Fibroblast of lung (primary cell): ENCODE measurements at regions not wholly inside any gene's neighbourhood (a gene's known extent, or its start where the extent isn't known, plus 50 kb on each side); places are given as distances from the start of the nearest gene placed in this dataset.

Source experiments
- DNase-seq, 2 donors: peaks; one replicate each; pipeline versions ENCODE4 v3.0.0 to v3.0.0-alpha.2; 2010; ENCODE audit warnings: low read depth in 2 of 2
- H2AFZ ChIP-seq: 2 replicates; pipeline ENCODE4 v1.5.1; 2012; ENCODE audit warnings: low read length, control low read depth, inconsistent platforms
- H3K27ac ChIP-seq: 2 replicates; pipeline ENCODE4 v1.5.1; 2011; ENCODE audit warnings: low read length, control low read depth; ENCODE audit not compliant: insufficient read depth
- H3K27me3 ChIP-seq: 2 replicates; pipeline ENCODE4 v1.5.1; 2011; ENCODE audit warnings: mild to moderate bottlenecking, low read length; ENCODE audit not compliant: control insufficient read depth, insufficient read depth
- H3K36me3 ChIP-seq: 2 replicates; pipeline ENCODE4 v1.5.1; 2011; ENCODE audit warnings: low read length; ENCODE audit not compliant: control insufficient read depth, insufficient read depth
- H3K4me1 ChIP-seq: 2 replicates; pipeline ENCODE4 v1.5.1; 2011; ENCODE audit warnings: low read length; ENCODE audit not compliant: control insufficient read depth, insufficient read depth; ENCODE audit errors: extremely low read depth
- H3K4me2 ChIP-seq: 2 replicates; pipeline ENCODE4 v1.5.1; 2011; ENCODE audit warnings: low read length, control low read depth; ENCODE audit not compliant: insufficient read depth; ENCODE audit errors: extremely low read depth
- H3K4me3 ChIP-seq, 4 experiments: fragments of 200-600 bp in 1 of 4; sonication (generic) in 1 of 4; replicated peaks in 1 of 4; 2 replicates each; pipeline ENCODE4 v1.5.1; 2011 to 2016; ENCODE audit warnings: low read length in 4 of 4, low read depth in 3 of 4, mild to moderate bottlenecking in 3 of 4, control low read depth in 2 of 4, inconsistent platforms in 1 of 4, mixed read lengths in 1 of 4; ENCODE audit not compliant: insufficient read depth in 1 of 4; ENCODE audit errors: control extremely low read depth in 1 of 4
- H3K79me2 ChIP-seq: 2 replicates; pipeline ENCODE4 v1.5.1; 2012; ENCODE audit warnings: mild to moderate bottlenecking, low read length, inconsistent platforms; ENCODE audit not compliant: control insufficient read depth, insufficient read depth
- H3K9ac ChIP-seq: 2 replicates; pipeline ENCODE4 v1.5.1; 2011; ENCODE audit warnings: mild to moderate bottlenecking, low read length, control low read depth; ENCODE audit not compliant: insufficient read depth
- H3K9me3 ChIP-seq: 2 replicates; pipeline ENCODE4 v1.5.1; 2012; ENCODE audit warnings: low read depth, low read length; ENCODE audit not compliant: control insufficient read depth, insufficient read depth
- H4K20me1 ChIP-seq: 2 replicates; pipeline ENCODE4 v1.5.1; 2011; ENCODE audit warnings: low read length; ENCODE audit not compliant: control insufficient read depth, insufficient read depth; ENCODE audit errors: extremely low read depth
- EZH2 ChIP-seq: IDR thresholded peaks from 2 replicates; pipeline ENCODE4 v1.5.1; 2012; ENCODE audit warnings: low read length, control low read depth, mild to moderate bottlenecking; ENCODE audit errors: missing control alignments
- TF ChIP-seq, protein P1 (sequence below), 2 donors: IDR thresholded peaks in 1 of 2; conservative IDR thresholded peaks in 1 of 2; 1 replicate in 1 of 2; 2 replicates in 1 of 2; pipeline ENCODE4 v1.5.1; 2011 to 2012; ENCODE audit warnings: low read length in 2 of 2, control low read depth in 1 of 2, inconsistent platforms in 1 of 2, low read depth in 1 of 2, mild to moderate bottlenecking in 1 of 2

DNA sequence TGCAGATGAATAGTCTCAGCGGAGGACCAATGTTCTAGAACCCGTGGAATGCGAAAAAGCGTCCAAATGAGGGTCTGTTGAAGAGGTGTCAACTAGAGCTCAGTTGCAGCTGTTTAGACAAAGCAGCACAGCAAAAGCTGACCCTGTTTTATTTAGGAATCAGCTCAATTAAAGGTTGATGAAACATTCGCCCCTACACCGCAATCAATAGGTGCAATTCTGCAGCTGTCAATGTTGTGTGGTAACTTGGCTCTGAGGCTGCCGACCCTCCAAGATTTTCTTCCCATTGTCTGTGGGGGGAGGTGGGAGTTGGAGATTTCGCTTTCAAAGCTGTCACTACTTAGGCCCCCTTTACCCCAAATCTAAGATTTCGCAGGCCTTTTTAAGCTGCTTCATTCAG lies 330.0 kb downstream of the ETAA1 start:
- DNase-seq: no peak
- H3K4me2 ChIP-seq: no peak overlapping the region
- no peaks in the 10 kb centered on the region for H3K27me3 ChIP-seq
- no peak overlapping the region for H3K4me3 ChIP-seq
- H3K27ac ChIP-seq: no peak overlapping the region
- H3K36me3 ChIP-seq: no peaks in the 10 kb centered on the region
- no peaks in the 10 kb centered on the region for H4K20me1 ChIP-seq
- no peak overlapping the region for H2AFZ ChIP-seq
- no peaks in the 10 kb centered on the region for H3K79me2 ChIP-seq
- H3K4me1 ChIP-seq: no peaks in the 10 kb centered on the region
- H3K9me3 ChIP-seq: no peaks in the 10 kb centered on the region
- H3K9ac ChIP-seq: no peak overlapping the region
- TF ChIP-seq EZH2: no peak
- TF ChIP-seq, protein P1, sequence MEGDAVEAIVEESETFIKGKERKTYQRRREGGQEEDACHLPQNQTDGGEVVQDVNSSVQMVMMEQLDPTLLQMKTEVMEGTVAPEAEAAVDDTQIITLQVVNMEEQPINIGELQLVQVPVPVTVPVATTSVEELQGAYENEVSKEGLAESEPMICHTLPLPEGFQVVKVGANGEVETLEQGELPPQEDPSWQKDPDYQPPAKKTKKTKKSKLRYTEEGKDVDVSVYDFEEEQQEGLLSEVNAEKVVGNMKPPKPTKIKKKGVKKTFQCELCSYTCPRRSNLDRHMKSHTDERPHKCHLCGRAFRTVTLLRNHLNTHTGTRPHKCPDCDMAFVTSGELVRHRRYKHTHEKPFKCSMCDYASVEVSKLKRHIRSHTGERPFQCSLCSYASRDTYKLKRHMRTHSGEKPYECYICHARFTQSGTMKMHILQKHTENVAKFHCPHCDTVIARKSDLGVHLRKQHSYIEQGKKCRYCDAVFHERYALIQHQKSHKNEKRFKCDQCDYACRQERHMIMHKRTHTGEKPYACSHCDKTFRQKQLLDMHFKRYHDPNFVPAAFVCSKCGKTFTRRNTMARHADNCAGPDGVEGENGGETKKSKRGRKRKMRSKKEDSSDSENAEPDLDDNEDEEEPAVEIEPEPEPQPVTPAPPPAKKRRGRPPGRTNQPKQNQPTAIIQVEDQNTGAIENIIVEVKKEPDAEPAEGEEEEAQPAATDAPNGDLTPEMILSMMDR (conservative IDR thresholded peaks at IDR 0.05 in 1 of 2, IDR thresholded peaks at IDR 0.05 in 1 of 2; ENCODE audit: low read depth in 1 of 2, low read length in 2 of 2): no peak

DNA sequence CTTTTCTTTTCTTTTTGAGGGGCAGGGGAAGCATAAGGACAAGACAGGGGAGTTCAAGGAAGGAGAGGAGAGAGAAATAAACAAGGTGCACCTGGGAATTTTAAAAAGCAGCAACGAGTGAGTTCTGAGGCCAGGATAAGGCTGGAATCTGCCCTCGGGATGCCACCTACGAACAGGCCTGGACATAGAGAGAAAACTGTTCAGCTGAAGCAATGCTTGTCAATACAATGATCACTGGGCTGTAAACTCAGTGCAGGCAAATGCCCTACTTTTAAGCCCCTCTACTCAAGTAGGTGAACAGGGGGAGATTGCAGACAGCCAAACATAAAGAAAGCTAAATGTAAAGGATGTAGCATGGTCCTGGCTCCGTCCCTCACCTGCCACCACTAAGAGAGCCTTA lies 330.5 kb downstream of the ETAA1 start:
- Histone ChIP-seq H3K79me2 (no peaks in the 10 kb centered on the region), H3K4me1 (no peaks in the 10 kb centered on the region), H3K36me3 (no peaks in the 10 kb centered on the region), H4K20me1 (no peaks in the 10 kb centered on the region), H2AFZ (no peak overlapping the region), H3K9me3 (no peaks in the 10 kb centered on the region), H3K9ac (no peak overlapping the region), H3K27me3 (no peaks in the 10 kb centered on the region), H3K27ac (no peak overlapping the region), H3K4me3 (no peak overlapping the region), H3K4me2 (no peak overlapping the region)
- TF ChIP-seq, protein P1 (conservative IDR thresholded peaks at IDR 0.05 in 1 of 2, IDR thresholded peaks at IDR 0.05 in 1 of 2; ENCODE audit: low read depth in 1 of 2, low read length in 2 of 2): no peak
- TF ChIP-seq EZH2: no peak
- DNase-seq: no peak

DNA sequence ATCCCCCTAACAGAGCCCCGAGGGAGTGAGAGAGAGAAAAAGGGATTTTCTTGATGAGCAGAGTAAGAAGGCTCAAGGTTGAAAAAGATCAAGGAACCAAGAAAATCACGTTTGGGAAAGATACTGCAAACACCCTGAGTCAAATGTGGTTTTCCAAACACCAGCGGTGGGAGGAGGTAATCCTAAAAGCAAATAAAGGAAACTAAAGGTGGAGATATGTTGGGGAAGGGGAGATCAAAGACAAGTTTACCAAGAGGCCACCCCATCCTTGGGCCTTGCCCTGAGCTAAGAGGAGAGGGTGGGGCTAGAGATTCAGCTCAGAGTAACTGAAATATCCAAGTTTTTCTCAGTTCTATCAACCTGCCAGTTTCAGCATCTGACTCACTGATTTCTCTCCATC lies 332.3 kb downstream of the ETAA1 start:
- Histone ChIP-seq H2AFZ (no peak overlapping the region), H4K20me1 (no peaks in the 10 kb centered on the region), H3K36me3 (no peaks in the 10 kb centered on the region), H3K27ac (no peak overlapping the region), H3K4me3 (no peak overlapping the region), H3K27me3 (no peaks in the 10 kb centered on the region), H3K9ac (no peak overlapping the region), H3K4me1 (no peaks in the 10 kb centered on the region), H3K9me3 (no peaks in the 10 kb centered on the region), H3K79me2 (no peaks in the 10 kb centered on the region), H3K4me2 (no peak overlapping the region)
- TF ChIP-seq, protein P1 (conservative IDR thresholded peaks at IDR 0.05 in 1 of 2, IDR thresholded peaks at IDR 0.05 in 1 of 2; ENCODE audit: low read depth in 1 of 2, low read length in 2 of 2): no peak
- no peak for TF ChIP-seq EZH2
- no peak for DNase-seq
